Ramos (cell line): ENCODE measurements at regions not wholly inside any gene's neighbourhood (a gene's known extent, or its start where the extent isn't known, plus 50 kb on each side); places are given as distances from the start of the nearest gene placed in this dataset.

Experiments used
- in situ Hi-C: fragments of 300-500 bp; cut with MboI; formaldehyde crosslinking; loops from one replicate; pipeline ENCODE4 v1.14.3; 2022; ENCODE audit warnings: low sequenced_read_pairs; ENCODE audit not compliant: unreplicated experiment

- in situ Hi-C loops, result no loop called here
These were observed 67.7 kb upstream of the JCAD start for GRCh38 chr10:30127120-30127541.

- in situ Hi-C loops, result no loop called here
These were observed 66.1 kb upstream of the JCAD start for GRCh38 chr10:30125496-30125895.

GRCh38 chr10:30124704-30125103, 65.3 kb upstream of the JCAD start:
- in situ Hi-C loops, result no loop called here

- in situ Hi-C loops, result no loop called here
These were observed 62.0 kb upstream of the JCAD start for GRCh38 chr10:30121401-30121800.

GRCh38 chr10:30118590-30118989, 59.2 kb upstream of the JCAD start:
- in situ Hi-C loops, result no loop called here

- in situ Hi-C loops, result no loop called here
These were observed 58.6 kb upstream of the JCAD start for GRCh38 chr10:30117812-30118501.

DNA sequence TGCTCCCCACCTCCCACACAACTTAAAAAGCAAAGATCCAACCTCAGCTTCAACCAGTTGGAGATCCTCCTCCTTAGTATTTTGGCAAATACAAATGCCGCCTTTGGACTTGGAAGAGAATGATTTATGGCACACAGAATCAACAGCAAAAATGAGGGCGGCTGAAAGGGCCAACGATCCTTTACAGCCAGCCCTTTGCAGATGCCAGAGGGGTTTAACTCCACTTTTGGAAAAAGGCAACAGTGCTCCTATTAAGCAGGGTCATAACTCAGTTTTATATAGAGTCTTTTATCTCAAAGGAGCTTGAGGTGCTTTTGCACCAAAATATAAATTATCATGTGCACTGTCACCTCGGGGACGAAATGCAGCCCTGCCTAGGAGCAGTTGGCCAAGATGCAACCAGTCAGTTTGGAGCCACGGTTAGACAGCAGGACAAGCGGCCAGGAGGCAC, 56.7 kb upstream of the JCAD start:
- in situ Hi-C loops, result no loop called here

GRCh38 chr10:30115626-30115940, 56.2 kb upstream of the JCAD start:
- in situ Hi-C loops, result no loop called here

DNA sequence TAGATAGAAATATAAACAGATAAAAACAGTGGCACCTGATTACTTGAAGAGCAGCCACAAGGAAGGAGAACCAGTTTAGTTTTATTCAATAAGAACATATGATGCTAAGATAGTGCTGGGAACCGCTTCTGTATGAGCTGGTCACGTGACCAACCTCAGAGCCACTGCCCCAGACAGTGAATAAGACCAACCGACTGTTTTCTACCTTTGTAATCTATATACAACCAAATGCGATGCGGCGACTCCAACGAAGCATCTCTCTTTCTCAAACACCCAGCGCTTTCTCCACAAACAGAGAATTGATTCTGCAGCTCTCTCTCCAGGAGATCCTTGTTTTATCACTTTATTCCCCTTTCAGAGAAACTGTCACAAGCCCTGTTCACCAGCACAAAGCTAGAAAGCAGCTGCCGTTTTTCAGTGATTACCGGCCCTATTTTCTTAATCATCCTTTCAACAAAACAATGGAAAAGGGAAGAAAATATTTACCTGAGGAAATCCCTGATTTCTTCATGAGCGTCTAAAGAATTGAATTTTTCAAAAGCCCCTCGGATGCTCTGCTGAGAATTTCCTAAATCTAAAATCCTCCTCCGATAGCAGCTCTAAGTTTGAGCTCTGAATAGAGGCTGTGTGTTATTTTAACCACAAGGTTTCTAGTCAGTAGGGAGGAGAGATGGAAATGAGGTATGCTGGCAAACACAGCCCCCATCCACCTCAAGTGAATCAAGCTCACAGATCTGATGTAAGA, 55.7 kb upstream of the JCAD start:
- in situ Hi-C loops, result no loop called here

GRCh38 chr10:30114401-30114800, 55.0 kb upstream of the JCAD start:
- in situ Hi-C loops, result no loop called here

DNA sequence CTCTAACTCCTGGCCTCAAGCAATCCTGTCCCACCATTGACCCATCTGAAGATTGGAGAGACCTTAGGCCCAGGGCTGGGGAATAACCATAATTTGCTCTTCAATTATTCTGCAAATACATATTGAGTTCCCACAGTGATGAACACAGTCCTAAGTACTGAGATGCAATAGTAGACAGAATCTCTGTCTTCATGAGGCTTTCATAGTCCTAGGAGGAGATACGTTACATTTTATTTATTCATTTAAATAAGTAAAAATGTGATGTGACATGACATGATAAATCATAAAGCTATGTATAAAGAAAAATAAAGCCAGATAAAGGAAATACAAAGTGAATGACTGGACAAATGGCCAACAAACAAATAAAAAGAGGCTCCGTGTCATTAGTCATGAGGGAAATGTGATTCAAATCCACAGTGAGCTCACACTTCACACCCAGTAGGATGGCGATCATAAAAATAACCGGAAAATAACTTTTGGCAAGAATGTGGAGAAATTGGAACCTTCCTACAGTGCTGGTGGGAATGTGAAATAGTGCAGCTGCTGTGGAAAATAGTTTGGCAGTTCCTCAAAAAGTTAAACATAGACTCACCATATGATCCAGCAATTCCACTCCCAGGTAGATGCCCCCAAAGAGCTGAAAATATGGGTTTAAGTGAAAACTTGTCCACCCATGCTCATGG, 52.1 kb upstream of the JCAD start:
- in situ Hi-C loops, result no loop called here
